ENCODE measurements at regions not wholly inside any gene's neighbourhood (a gene's known extent, or its start where the extent isn't known, plus 50 kb on each side); places are given as distances from the start of the nearest gene placed in this dataset.

- POLR2A ChIA-PET = no interaction called here
- Mint-ChIP-seq H3K4me1 (no peaks in the 10 kb centered on the region), H3K9me3 (no peaks in the 10 kb centered on the region), H3K36me3 (ENCODE audit: low read depth) (no peaks in the 10 kb centered on the region), H3K4me3 (no peak overlapping the region), H3K27ac (no peak overlapping the region), H3K27me3 (no peaks in the 10 kb centered on the region)
- no peak for DNase-seq
- CTCF ChIA-PET = no interaction called here
Observed at GRCh38 chr11:15599376-15599775, 484.7 kb downstream of the INSC start.

- Mint-ChIP-seq H3K4me1 (no peaks in the 10 kb centered on the region), H3K27me3 (no peaks in the 10 kb centered on the region), H3K36me3 (ENCODE audit: low read depth) (no peaks in the 10 kb centered on the region), H3K4me3 (no peak overlapping the region), H3K27ac (no peak overlapping the region), H3K9me3 (no peaks in the 10 kb centered on the region)
- CTCF ChIA-PET = no interaction called here
- no peak for DNase-seq
- POLR2A ChIA-PET = no interaction called here
Observed at GRCh38 chr11:15602047-15602446, 487.3 kb downstream of the INSC start.

- no peaks in the 10 kb centered on the region for H3K27me3 Mint-ChIP-seq
- H3K36me3 Mint-ChIP-seq (ENCODE audit: low read depth) = no peaks in the 10 kb centered on the region
- no peak for DNase-seq
- no peak overlapping the region for H3K4me3 Mint-ChIP-seq
- H3K4me1 Mint-ChIP-seq = no peaks in the 10 kb centered on the region
- ChIA-PET POLR2A (no interaction called here), CTCF (no interaction called here)
- H3K9me3 Mint-ChIP-seq = no peaks in the 10 kb centered on the region
- H3K27ac Mint-ChIP-seq = no peak overlapping the region
Observed at GRCh38 chr11:15602785-15603567, 488.3 kb downstream of the INSC start.

GRCh38 chr11:15605094-15605493 is 490.4 kb downstream of the INSC start:
- no peak for DNase-seq
- Mint-ChIP-seq H3K4me3 (no peak overlapping the region), H3K9me3 (no peaks in the 10 kb centered on the region), H3K4me1 (no peaks in the 10 kb centered on the region), H3K27me3 (no peaks in the 10 kb centered on the region), H3K27ac (no peak overlapping the region), H3K36me3 (ENCODE audit: low read depth) (no peaks in the 10 kb centered on the region)
- ChIA-PET POLR2A (no interaction called here), CTCF (no interaction called here)

GRCh38 chr11:15607361-15608036 is 492.8 kb downstream of the INSC start:
- no peak overlapping the region for H3K4me3 Mint-ChIP-seq
- no peaks in the 10 kb centered on the region for H3K36me3 Mint-ChIP-seq (ENCODE audit: low read depth)
- CTCF ChIA-PET = no interaction called here

GRCh38 chr11:15609445-15609844 is 494.7 kb downstream of the INSC start:
- H3K4me3 Mint-ChIP-seq = no peak overlapping the region
- H3K4me1 Mint-ChIP-seq = no peaks in the 10 kb centered on the region
- H3K9me3 Mint-ChIP-seq = no peaks in the 10 kb centered on the region
- DNase-seq = no peak
- ChIA-PET POLR2A (no interaction called here), CTCF (no interaction called here)
- no peaks in the 10 kb centered on the region for H3K36me3 Mint-ChIP-seq (ENCODE audit: low read depth)
- no peaks in the 10 kb centered on the region for H3K27me3 Mint-ChIP-seq
- no peak overlapping the region for H3K27ac Mint-ChIP-seq

More at GRCh38 chr11:15607361-15608036, 492.8 kb downstream of the INSC start:
- Mint-ChIP-seq H3K4me1 (no peaks in the 10 kb centered on the region), H3K27ac (no peak overlapping the region), H3K27me3 (no peaks in the 10 kb centered on the region), H3K9me3 (no peaks in the 10 kb centered on the region)
- DNase-seq = no peak
- POLR2A ChIA-PET = no interaction called here

GRCh38 chr11:15610881-15611280 is 496.2 kb downstream of the INSC start:
- CTCF ChIA-PET = no interaction called here
- Mint-ChIP-seq H3K4me1 (no peaks in the 10 kb centered on the region), H3K4me3 (no peak overlapping the region), H3K36me3 (ENCODE audit: low read depth) (no peaks in the 10 kb centered on the region), H3K9me3 (no peaks in the 10 kb centered on the region), H3K27me3 (no peaks in the 10 kb centered on the region), H3K27ac (no peak overlapping the region)
- DNase-seq = no peak
- POLR2A ChIA-PET = no interaction called here

- Mint-ChIP-seq H3K27ac (no peak overlapping the region), H3K4me3 (no peak overlapping the region), H3K9me3 (no peaks in the 10 kb centered on the region), H3K27me3 (no peaks in the 10 kb centered on the region), H3K36me3 (ENCODE audit: low read depth) (no peaks in the 10 kb centered on the region), H3K4me1 (no peaks in the 10 kb centered on the region)
- ChIA-PET POLR2A (no interaction called here), CTCF (no interaction called here)
- no peak for DNase-seq
Observed at GRCh38 chr11:15613251-15613650, 498.5 kb downstream of the INSC start.

- H3K4me3 Mint-ChIP-seq = no peak overlapping the region
- no peaks in the 10 kb centered on the region for H3K9me3 Mint-ChIP-seq
- no peaks in the 10 kb centered on the region for H3K4me1 Mint-ChIP-seq
- no peaks in the 10 kb centered on the region for H3K36me3 Mint-ChIP-seq (ENCODE audit: low read depth)
- H3K27ac Mint-ChIP-seq = no peak overlapping the region
- ChIA-PET CTCF (no interaction called here), POLR2A (no interaction called here)
- no peaks in the 10 kb centered on the region for H3K27me3 Mint-ChIP-seq
- no peak for DNase-seq
Observed at GRCh38 chr11:15613789-15614188, 499.1 kb downstream of the INSC start.

GRCh38 chr11:15615398-15616096 is 500.8 kb downstream of the INSC start:
- Mint-ChIP-seq H3K4me1 (no peaks in the 10 kb centered on the region), H3K27me3 (no peaks in the 10 kb centered on the region), H3K36me3 (ENCODE audit: low read depth) (no peaks in the 10 kb centered on the region), H3K4me3 (no peak overlapping the region), H3K9me3 (no peaks in the 10 kb centered on the region), H3K27ac (no peak overlapping the region)
- ChIA-PET POLR2A (no interaction called here), CTCF (no interaction called here)
- DNase-seq = no peak

- POLR2A ChIA-PET = no interaction called here
- Mint-ChIP-seq H3K4me1 (no peaks in the 10 kb centered on the region), H3K36me3 (ENCODE audit: low read depth) (no peaks in the 10 kb centered on the region), H3K4me3 (no peak overlapping the region), H3K27ac (no peak overlapping the region), H3K9me3 (no peaks in the 10 kb centered on the region), H3K27me3 (no peaks in the 10 kb centered on the region)
- CTCF ChIA-PET = no interaction called here
- no peak for DNase-seq
Observed at GRCh38 chr11:15616130-15617105, 501.7 kb downstream of the INSC start.

GRCh38 chr11:15617126-15617525 is 502.4 kb downstream of the INSC start:
- Mint-ChIP-seq H3K9me3 (no peaks in the 10 kb centered on the region), H3K27me3 (no peaks in the 10 kb centered on the region), H3K27ac (no peak overlapping the region), H3K36me3 (ENCODE audit: low read depth) (no peaks in the 10 kb centered on the region), H3K4me1 (no peaks in the 10 kb centered on the region), H3K4me3 (no peak overlapping the region)
- DNase-seq = no peak
- ChIA-PET POLR2A (no interaction called here), CTCF (no interaction called here)

GRCh38 chr11:15618583-15619032 is 503.9 kb downstream of the INSC start:
- Mint-ChIP-seq H3K4me1 (no peaks in the 10 kb centered on the region), H3K27ac (no peak overlapping the region), H3K9me3 (no peaks in the 10 kb centered on the region), H3K27me3 (no peaks in the 10 kb centered on the region), H3K4me3 (no peak overlapping the region), H3K36me3 (ENCODE audit: low read depth) (no peaks in the 10 kb centered on the region)
- no peak for DNase-seq
- CTCF ChIA-PET = no interaction called here
- POLR2A ChIA-PET = no interaction called here

Data from activated CD4-positive, alpha-beta memory T cell treated with anti-CD3 and anti-CD28 coated beads, Interleukin-2, amount 10 ng/mL, durations not matched to agents 7 days and 5 days (primary cell).